Sciatic nerve (tissue), 2 donors: ENCODE measurements at regions not wholly inside any gene's neighbourhood (a gene's known extent, or its start where the extent isn't known, plus 50 kb on each side); places are given as distances from the start of the nearest gene placed in this dataset.

ENCODE experiments used
- ATAC-seq: fragments of 200-7000 bp; cut with Tn5 transposase; one replicate; pipeline ENCODE4 v1.9.1; 2020; ENCODE audit warnings: mild to moderate bottlenecking, moderate library complexity
- DNase-seq: peaks from one replicate; pipeline ENCODE4 v3.0.0-alpha.2; 2020; ENCODE audit warnings: low spot score
- intact Hi-C: fragments of 100-400 bp; cut with DNase I; formaldehyde crosslinking; loops from one replicate; pipeline ENCODE4 v1.14.2; 2022
- donor health status: DM: no; HTN: no; CAD: no.
- donor health status: DM: no; HTN: no; CAD: no.

DNA sequence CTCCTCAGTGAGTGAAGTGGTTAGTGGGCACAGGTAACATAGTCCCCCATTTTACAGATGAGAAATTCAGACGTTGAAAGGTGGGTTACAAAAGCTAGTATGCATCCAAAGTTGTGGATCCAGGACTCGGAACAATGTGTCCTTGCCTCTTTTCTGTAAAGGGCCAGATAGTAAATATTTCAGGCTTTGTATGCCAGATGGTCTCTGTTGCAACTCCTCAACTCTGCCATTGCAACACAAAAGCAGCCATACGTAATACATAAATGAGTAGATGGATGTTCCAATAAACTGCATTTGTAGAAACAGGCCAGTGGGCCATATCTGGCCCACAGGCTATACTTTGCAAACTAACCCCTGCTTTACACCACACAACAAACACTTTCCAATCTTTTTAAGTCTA lies 166.6 kb upstream of the PKDCC start:
- intact Hi-C loops = no loop called here
- DNase-seq = no peak
- no peak for ATAC-seq

DNA sequence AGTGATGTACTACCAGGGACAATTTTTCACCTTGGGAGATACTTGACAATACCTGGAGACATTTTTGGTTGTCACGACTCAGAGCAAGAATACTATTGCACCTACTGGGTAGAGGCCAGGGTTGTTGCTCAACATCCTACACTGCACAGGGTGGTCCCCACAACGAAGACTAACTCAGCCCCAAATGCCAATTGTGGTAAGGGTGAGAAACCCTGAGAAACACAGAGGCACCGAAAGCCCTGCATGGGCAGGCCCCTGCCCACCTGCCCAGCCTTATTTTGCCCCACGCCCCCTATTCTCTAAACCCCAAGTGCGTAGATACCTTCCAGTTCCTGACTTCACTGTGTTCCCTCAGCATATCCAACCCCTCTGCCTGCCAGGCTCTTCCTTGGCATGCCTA lies 163.1 kb upstream of the PKDCC start:
- ATAC-seq (no peak), DNase-seq (no peak)
- intact Hi-C loops = no loop called here

GRCh38 chr2:41886145-41886664 lies 161.6 kb upstream of the PKDCC start:
- ATAC-seq (no peak), DNase-seq (no peak)
- intact Hi-C loops = no loop called here

DNA sequence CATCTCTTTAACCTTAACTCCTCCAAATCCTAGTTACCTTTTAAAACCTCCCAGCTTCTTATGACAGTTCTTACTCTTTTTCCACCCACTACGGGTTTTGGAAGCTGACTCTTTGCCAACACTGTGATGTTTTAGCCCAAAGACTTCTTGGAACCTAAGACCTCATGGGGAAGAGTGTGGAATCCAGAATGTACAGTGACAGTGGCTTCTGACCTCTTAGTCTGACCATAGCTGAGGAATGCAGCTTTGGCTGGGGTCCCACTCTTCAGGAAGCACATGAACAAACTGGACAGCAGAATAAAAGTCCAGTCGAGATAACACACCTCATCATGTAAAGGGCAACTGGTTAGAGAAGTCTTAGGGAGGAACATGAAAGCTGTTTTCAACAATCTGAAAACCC lies 161.1 kb upstream of the PKDCC start:
- peak; percentile 38 for ATAC-seq
- intact Hi-C loops = no loop called here
- DNase-seq = no peak

DNA sequence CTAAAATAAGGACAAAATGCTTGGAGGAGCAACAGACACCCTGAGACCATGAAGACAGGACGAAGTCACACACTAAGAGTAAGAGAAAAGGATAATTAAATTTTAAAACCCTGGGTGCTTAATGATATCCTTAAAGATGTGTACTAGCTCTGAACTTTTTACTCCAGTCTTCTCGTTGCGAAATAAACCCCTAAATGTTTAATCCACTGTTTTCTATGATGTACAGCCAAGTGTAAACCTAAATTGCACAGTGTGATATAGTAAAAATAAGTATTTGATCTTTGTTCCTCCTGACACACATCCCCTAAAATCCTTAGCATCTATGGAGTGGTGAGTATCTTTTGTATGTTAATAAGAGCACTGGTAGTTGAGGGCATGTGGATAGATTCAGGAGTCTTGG lies 157.5 kb upstream of the PKDCC start:
- DNase-seq = no peak
- intact Hi-C loops = no loop called here
- ATAC-seq = no peak

GRCh38 chr2:41892476-41892875 lies 155.3 kb upstream of the PKDCC start:
- ATAC-seq (no peak), DNase-seq (no peak)
- intact Hi-C loops = no loop called here

DNA sequence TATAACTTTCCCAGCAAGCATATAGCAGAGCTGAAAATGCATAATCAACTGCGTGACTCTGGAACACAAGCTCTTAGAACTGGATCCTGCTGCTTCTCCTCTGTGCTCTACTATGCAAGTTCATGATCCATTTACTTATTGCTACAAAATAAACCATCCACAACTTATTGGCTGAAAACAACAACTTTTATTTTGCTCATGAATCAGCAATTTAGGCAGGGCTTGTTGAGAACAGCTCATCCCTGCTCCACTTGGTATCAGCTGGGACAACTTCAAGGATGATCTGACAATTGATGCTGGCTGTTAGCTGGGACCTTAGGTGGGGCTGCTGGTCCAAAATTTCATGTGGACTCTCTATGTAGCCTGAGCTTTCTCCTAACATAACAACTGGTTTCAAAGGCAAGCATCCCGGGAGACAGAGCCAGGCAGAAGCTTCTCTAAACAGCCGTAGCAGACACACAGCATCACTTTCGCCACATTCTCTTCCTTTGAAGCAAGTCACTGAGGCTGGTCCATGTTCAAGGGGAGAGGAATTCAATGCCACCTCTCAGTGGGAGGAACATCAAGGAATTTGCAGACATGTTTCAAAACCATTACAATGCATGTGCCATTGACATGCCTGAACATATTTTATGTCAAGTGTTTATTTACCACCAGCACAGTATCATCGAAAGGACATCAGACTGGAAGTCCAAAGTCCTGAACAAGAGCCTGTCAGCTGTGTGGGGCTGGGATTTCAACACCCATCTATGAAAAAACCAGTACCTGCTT lies 153.1 kb upstream of the PKDCC start:
- intact Hi-C loops = no loop called here
- no peak for ATAC-seq
- no peak for DNase-seq

DNA sequence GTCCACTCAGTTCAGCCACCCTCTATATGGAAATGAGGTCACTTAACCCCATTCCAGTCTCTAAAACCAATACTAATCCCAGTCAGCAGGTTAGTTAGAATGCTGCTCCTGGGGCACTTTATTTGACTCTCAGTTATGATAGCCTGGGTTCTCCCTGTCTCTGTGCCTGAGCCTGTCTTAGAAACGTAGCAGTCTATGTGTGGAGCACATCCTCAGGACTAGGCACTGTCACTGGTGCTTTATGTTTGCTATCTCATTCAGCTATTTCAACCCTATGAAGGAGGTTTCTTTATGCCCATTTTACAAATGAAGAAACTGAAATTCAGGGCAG lies 152.5 kb upstream of the PKDCC start:
- intact Hi-C loops = no loop called here
- ATAC-seq (no peak), DNase-seq (no peak)

GRCh38 chr2:41896186-41896846 lies 151.5 kb upstream of the PKDCC start:
- intact Hi-C loops = no loop called here
- DNase-seq (no peak), ATAC-seq (no peak)

- intact Hi-C loops = no loop called here
- ATAC-seq (peak; percentile 43), DNase-seq (no peak)
Observed at GRCh38 chr2:41899189-41899588, 148.6 kb upstream of the PKDCC start.

DNA sequence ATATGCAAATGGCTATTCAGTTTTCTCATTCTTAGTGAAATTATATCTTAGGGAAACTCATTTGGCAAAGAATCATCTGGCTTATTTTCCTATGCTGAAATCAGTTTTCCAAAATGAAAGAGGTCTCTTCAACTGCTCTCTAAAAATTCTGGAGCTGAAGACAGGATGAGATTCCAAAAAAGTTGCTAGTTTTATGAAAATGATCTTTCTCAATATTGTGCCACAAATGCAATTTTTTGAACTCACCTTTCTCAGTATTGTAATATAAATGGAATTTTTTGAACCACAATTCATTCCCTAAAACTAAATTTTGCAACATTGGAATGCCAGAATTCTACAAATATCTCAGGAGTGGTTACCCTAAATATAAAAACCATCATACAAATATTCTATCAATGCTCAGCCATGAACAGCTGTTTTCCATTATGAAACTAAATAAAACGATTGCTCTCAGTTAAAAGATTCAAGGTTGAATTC lies 147.7 kb upstream of the PKDCC start:
- intact Hi-C loops = no loop called here
- peak; percentile 51 for ATAC-seq
- no peak for DNase-seq

DNA sequence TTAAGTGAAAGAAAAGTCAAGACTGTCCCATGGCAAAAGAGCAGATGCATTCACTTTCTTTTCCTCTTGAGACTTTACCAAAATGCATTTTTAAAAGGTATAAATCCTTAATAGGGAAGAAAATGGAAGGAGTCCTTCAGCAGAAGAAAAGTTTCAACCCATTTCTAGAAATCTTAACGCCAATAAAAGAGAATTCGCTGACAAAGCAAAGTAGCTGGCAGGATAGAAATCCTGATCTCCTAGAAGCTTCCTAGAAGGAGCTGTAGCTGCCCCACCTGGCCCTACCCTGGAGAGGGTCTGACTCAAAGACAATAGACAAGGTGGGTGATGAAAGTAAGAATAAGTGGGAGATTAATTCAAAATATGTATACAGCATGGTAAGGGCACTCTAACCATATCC lies 144.9 kb upstream of the PKDCC start:
- DNase-seq = no peak

GRCh38 chr2:41903474-41904135 lies 144.2 kb upstream of the PKDCC start:
- DNase-seq (no peak), ATAC-seq (no peak)
- intact Hi-C loops = no loop called here

More for the DNA sequence above, 144.9 kb upstream of the PKDCC start:
- intact Hi-C loops = no loop called here
- no peak for ATAC-seq

GRCh38 chr2:41904459-41904858 lies 143.4 kb upstream of the PKDCC start:
- ATAC-seq (no peak), DNase-seq (no peak)
- intact Hi-C loops = no loop called here

DNA sequence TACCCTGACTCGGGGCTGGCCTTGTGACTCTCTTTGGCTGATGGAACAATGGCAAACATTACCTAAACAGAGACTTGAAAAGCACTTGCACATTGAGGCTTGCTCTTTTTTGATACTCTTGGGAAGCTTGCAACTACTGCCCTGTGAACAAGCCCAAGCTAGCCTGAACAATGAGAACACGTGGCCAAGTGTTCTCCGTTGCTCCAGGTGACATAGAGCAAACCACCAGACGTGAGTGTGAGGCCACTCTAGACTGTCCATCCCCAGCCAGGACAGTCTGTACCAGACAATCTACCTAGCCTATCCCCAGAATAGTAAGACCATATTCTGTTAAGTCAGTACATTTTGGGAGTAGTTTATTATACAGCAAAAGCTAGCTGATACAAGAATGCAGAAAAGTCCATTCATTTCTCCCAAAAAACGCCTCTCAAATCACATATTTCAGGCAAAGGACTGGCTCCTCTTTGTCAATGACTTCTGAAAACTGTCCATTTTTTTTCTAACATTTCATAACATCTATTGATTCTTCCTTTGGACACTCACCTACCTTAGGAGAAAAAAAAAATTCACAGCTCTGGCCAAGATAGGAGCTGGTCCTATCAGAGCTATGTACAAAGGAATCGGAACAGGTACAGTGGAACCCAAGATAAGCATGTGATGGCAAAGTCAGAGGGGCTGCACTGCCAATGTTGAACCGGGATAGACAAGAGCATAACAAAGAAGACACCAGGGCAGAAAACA lies 142.1 kb upstream of the PKDCC start:
- intact Hi-C loops = no loop called here
- peak; percentile 44 for ATAC-seq

DNA sequence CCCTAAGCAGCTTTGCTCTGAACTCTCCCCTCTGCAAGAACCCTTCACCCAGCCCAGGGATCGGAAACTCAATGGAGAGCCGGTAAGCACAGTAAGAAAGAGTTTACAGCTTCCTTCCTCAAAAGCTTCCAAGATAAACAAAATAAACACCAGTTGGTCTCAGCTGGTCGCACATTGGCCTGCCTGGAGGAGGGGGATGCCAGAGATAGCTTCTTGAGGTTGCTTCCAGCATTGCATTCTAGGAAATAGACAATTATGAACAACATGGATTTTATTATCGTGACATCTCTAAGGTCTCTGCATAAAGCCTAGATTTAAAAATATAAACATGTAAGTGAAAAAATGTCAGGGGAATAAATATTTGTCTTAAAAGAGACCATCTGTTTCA lies 141.5 kb upstream of the PKDCC start:
- ATAC-seq (peak; percentile 56), DNase-seq (no peak)
- intact Hi-C loops = no loop called here

More for the DNA sequence above, 142.1 kb upstream of the PKDCC start:
- no peak for DNase-seq

GRCh38 chr2:41907141-41907540 lies 140.7 kb upstream of the PKDCC start:
- DNase-seq (no peak), ATAC-seq (peak; percentile 21)
- intact Hi-C loops = no loop called here

DNA sequence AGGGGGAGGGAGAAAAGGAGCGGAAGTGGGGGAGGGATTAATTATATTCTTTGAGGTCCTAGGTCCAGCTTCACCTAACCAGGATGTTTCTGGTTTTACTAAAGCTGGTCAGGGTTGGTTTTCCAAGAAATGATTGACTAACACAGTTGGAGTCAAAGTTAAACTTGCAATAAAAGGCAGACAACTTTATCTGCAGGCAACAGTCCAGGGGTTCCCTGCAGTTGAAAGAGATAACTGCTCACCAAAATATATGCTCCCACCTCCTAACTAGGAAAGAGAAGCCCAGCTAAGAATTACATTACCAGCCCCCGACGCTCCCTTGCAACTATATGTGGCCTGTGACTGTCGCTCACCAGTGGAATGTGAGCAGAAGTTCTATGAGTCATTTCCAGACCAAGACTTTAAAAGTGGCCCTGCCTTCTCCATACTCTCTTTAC lies 140.0 kb upstream of the PKDCC start:
- ATAC-seq = no peak
- intact Hi-C loops = no loop called here
- DNase-seq = no peak

- DNase-seq (no peak), ATAC-seq (no peak)
- intact Hi-C loops = no loop called here
Observed at GRCh38 chr2:41908349-41908748, 139.5 kb upstream of the PKDCC start.
